OCI-LY3 (cell line): ENCODE measurements at regions not wholly inside any gene's neighbourhood (a gene's known extent, or its start where the extent isn't known, plus 50 kb on each side); places are given as distances from the start of the nearest gene placed in this dataset.

Source experiments
- CTCF ChIP-seq: fragments of 200-600, 300-600 bp; sonication (generic); IDR thresholded peaks from 2 replicates; pipeline ENCODE4 v1.5.1; 2014; ENCODE audit warnings: antibody characterized with exemption, low read length, low read depth
- EZH2phosphoT487 ChIP-seq: fragments of 200-600 bp; shearing (Covaris generic); IDR thresholded peaks from 2 replicates; pipeline ENCODE4 v1.6.1; 2018; ENCODE audit warnings: antibody characterized with exemption, mixed run types, low read depth

DNA sequence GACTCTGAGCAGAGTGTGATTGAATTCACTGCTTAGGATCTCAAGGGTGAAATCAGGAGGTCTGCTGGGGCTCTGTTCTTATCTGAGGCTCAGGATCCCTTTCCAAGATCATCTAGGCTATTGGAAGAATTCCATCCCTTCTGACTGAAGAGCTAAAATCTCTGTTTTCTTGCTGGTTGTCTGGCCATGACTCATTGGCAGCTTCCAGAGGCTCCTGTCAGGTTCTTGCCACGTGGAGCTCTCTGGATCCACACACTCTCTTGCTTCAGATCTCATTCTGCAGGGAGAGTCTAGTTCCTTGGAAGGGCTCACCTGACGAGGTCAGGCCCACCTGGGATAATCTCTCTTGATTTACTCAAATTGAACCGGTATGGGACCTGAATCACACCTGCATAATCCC is 930.7 kb downstream of the CDH8 start:
- TF ChIP-seq CTCF (no peak), EZH2phosphoT487 (no peak)
